Stomach (tissue), 8 donors: ENCODE measurements at regions not wholly inside any gene's neighbourhood (a gene's known extent, or its start where the extent isn't known, plus 50 kb on each side); places are given as distances from the start of the nearest gene placed in this dataset.

ENCODE experiments used
- DNase-seq, 2 donors: peaks; one replicate each; pipeline versions ENCODE4 v3.0.0 to v3.0.0-alpha.2; 2013 to 2019
- H3K27ac ChIP-seq, 5 donors: fragments of 200-600 bp in 4 of 5; sonication (generic) in 4 of 5; one replicate each; pipeline ENCODE4 v1.5.1; 2013 to 2019; ENCODE audit warnings: mild to moderate bottlenecking in 1 of 5, moderate library complexity in 1 of 5
- H3K27me3 ChIP-seq, 3 donors: fragments of 200-600 bp; sonication (generic); one replicate each; pipeline ENCODE4 v1.5.1; 2017 to 2019; ENCODE audit warnings: mixed run types in 1 of 3
- H3K36me3 ChIP-seq, 4 donors: fragments of 200-600 bp; sonication (generic); 1 replicate in 3 of 4; 2 replicates in 1 of 4; pipeline ENCODE4 v1.5.1; 2016 to 2019
- H3K4me1 ChIP-seq, 4 donors: fragments of 200-600 bp; sonication (generic); one replicate each; pipeline ENCODE4 v1.5.1; 2016 to 2019
- H3K4me3 ChIP-seq, 4 donors: fragments of 200-600 bp; sonication (generic) in 3 of 4; one replicate each; pipeline ENCODE4 v1.5.1; 2016 to 2019; ENCODE audit warnings: mild to moderate bottlenecking in 1 of 4
- H3K9me3 ChIP-seq, 4 donors: fragments of 200-600 bp; sonication (generic); one replicate each; pipeline ENCODE4 v1.5.1; 2016 to 2019
- EP300 ChIP-seq: sonication (generic); formaldehyde crosslinking; IDR thresholded peaks from one replicate; pipeline ENCODE4 v1.6.1; 2017; ENCODE audit warnings: antibody characterized with exemption
- POLR2A ChIP-seq, 4 donors: fragments of 450-650 bp; IDR thresholded peaks; one replicate each; pipeline ENCODE4 v1.6.1; 2016; ENCODE audit warnings: antibody characterized with exemption in 4 of 4, control low read depth in 2 of 4, mild to moderate bottlenecking in 1 of 4, moderate library complexity in 1 of 4
- POLR2AphosphoS5 ChIP-seq, 3 donors: sonication (generic); formaldehyde crosslinking; IDR thresholded peaks; one replicate each; pipeline ENCODE4 v1.6.1; 2016; ENCODE audit warnings: antibody characterized with exemption in 3 of 3
- WGBS, 5 donors: extraction: QIAGEN DNeasy Blood & Tissue Kit in 3 of 5; methylation state at CpG; one replicate each; pipeline versions ENCODE4 v1.1.5 to v1.1.7; 2013 to 2018; 5-methylcytosine and 5-hydroxymethylcytosine counted together
- intact Hi-C: fragments of 100-400 bp; cut with DNase I; formaldehyde crosslinking; loops from one replicate; pipeline ENCODE4 v1.15.1; 2023; ENCODE audit warnings: low total_unique reads
- TF ChIP-seq, protein P1 (sequence below), 7 experiments: fragments of 450-650 bp in 4 of 7; fragments of 200-600 bp in 3 of 7; sonication (generic) in 3 of 7; IDR thresholded peaks; one replicate each; pipeline ENCODE4 v1.5.1; 2016 to 2019; ENCODE audit warnings: antibody characterized with exemption in 7 of 7, control low read depth in 2 of 7, mild to moderate bottlenecking in 1 of 7
- donor health status: healthy with polysubstance abuse.
- donor health status: Bipolar disorder and iron deficiency.
- donor health status: healthy.

- 78 to 88% (median 86%) methylated on average over 8 to 11 of the region's 11 CpGs for WGBS, 5 donors
- no peak for TF ChIP-seq POLR2A (IDR thresholded peaks at IDR 0.05)
- no peak for DNase-seq
- intact Hi-C loops = no loop called here
- no peaks in the 10 kb centered on the region for H3K4me1 ChIP-seq
- peaks cover 0 to 13% (median 0%) of the 10 kb centered on the region in 3 donors for H3K27me3 ChIP-seq
- no peak overlapping the region for H3K27ac ChIP-seq
- H3K36me3 ChIP-seq = no peaks in the 10 kb centered on the region
- no peak overlapping the region for H3K4me3 ChIP-seq
- no peaks in the 10 kb centered on the region for H3K9me3 ChIP-seq
Measured at GRCh38 chr15:80308002-80308401, 56.0 kb upstream of the CTXND1 start.

DNA sequence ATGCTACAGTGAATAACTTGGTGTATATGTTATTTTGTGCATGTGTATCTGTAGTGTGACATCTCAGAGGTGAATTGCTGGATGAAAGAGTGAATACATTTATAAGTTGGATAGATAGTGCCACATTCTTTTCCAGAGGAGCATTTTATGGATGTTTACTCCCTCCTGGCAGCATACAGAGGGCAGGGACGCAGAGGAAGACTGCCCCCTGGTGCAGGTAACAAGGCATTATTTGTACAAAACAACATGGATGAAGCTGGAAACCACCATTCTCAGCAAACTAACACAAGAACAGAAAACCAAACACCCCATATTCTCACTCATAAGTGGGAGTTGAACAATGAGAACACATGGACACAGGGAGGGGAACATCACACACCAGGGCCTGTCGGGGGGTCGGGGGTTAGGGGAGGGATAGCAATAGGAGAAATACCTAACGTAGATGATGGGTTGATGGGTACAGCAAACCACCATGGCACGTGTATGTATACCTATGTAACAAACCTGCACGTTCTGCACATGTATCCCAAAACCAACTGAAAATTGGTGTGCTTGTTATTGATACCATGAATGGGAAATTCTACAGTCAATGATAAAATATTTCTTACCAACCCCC, 57.9 kb upstream of the CTXND1 start:
- Histone ChIP-seq H3K27ac (no peak overlapping the region), H3K4me3 (no peak overlapping the region), H3K27me3 (peaks cover 0 to 13% (median 0%) of the 10 kb centered on the region in 3 donors), H3K36me3 (no peaks in the 10 kb centered on the region), H3K4me1 (no peaks in the 10 kb centered on the region), H3K9me3 (no peaks in the 10 kb centered on the region)
- peak in 1 of 2 donors; percentile 60 for DNase-seq
- intact Hi-C loops = no loop called here
- WGBS, 5 donors = 44 to 57% (median 55%) methylated on average over 6 of the region's 6 CpGs
- TF ChIP-seq POLR2AphosphoS5 (IDR thresholded peaks at IDR 0.05) = no peak
- TF ChIP-seq, protein P1, sequence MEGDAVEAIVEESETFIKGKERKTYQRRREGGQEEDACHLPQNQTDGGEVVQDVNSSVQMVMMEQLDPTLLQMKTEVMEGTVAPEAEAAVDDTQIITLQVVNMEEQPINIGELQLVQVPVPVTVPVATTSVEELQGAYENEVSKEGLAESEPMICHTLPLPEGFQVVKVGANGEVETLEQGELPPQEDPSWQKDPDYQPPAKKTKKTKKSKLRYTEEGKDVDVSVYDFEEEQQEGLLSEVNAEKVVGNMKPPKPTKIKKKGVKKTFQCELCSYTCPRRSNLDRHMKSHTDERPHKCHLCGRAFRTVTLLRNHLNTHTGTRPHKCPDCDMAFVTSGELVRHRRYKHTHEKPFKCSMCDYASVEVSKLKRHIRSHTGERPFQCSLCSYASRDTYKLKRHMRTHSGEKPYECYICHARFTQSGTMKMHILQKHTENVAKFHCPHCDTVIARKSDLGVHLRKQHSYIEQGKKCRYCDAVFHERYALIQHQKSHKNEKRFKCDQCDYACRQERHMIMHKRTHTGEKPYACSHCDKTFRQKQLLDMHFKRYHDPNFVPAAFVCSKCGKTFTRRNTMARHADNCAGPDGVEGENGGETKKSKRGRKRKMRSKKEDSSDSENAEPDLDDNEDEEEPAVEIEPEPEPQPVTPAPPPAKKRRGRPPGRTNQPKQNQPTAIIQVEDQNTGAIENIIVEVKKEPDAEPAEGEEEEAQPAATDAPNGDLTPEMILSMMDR (IDR thresholded peaks at IDR 0.05) = peak in 5 of 7 experiments; percentile 24 to 66 (median 36)

DNA sequence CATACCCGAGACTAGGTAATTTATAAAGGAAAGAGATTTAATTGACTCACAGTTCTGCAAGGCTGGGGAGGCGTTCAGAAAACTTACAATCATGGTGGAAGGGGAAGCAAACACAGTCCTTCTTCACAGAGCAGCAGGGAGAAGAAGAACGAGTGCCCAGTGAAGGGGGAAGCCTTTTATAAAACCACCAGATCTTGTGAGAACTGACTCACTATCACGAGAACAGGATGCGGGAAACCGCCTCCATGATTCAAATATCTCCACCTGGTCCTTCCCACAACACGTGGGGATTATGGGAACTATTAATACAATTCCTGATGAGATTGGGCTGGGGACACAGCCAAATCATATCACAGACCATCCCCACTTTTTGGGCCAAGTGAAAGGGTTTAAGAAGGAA, 58.8 kb upstream of the CTXND1 start:
- H3K4me1 ChIP-seq = no peaks in the 10 kb centered on the region
- DNase-seq = no peak
- no peaks in the 10 kb centered on the region for H3K36me3 ChIP-seq
- WGBS, 5 donors = 76 to 81% (median 77%) methylated on average over 7 of the region's 7 CpGs
- TF ChIP-seq POLR2AphosphoS5 (IDR thresholded peaks at IDR 0.05) (no peak), EP300 (no peak), POLR2A (IDR thresholded peaks at IDR 0.05) (no peak)
- TF ChIP-seq, protein P1 (IDR thresholded peaks at IDR 0.05) = no peak
- no peak overlapping the region for H3K4me3 ChIP-seq
- intact Hi-C loops = no loop called here
- no peaks in the 10 kb centered on the region for H3K9me3 ChIP-seq
- H3K27me3 ChIP-seq = peaks cover 0 to 13% (median 0%) of the 10 kb centered on the region in 3 donors
- H3K27ac ChIP-seq = no peak overlapping the region

DNA sequence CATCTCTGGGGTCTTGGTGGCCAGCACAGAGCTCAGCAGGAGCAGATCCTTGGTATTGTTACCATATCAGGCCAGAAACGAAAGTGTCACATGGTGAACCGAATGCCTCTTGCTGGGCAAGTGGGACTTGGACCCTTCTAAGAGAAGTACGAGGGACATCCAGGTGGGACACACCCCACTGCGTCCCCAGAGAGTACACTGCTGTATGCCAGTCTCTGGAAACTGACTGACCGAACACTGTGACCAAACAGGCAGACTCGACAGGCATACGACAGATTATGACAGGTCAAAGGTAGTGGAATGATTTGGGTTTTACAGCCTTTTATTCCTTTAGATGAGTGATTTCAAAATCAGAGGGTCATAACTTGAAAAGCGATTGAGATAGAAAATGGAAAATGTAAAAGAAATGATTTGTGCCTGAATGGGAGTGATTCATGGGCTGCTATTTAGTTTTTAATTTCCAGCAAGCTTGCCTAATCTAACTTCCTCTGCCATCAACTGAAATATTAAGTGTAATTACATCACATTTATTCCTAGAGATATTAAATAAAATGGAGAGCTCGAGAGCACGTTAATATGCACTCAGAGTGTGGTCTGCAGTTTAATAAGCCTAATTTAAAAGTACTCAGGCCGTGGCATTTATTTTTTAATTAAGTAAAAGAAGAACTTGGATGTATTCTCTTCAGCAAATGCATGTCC, 63.4 kb upstream of the CTXND1 start:
- Histone ChIP-seq H3K36me3 (no peaks in the 10 kb centered on the region), H3K27me3 (no peaks in the 10 kb centered on the region), H3K4me1 (no peaks in the 10 kb centered on the region), H3K9me3 (no peaks in the 10 kb centered on the region), H3K4me3 (no peak overlapping the region), H3K27ac (no peak overlapping the region)
- WGBS, 5 donors = 75 to 82% (median 81%) methylated on average over 11 of the region's 11 CpGs
- DNase-seq = no peak
- intact Hi-C loops = no loop called here
- TF ChIP-seq POLR2AphosphoS5 (IDR thresholded peaks at IDR 0.05) (no peak), EP300 (no peak), POLR2A (IDR thresholded peaks at IDR 0.05) (no peak)
- TF ChIP-seq, protein P1 (IDR thresholded peaks at IDR 0.05) = no peak
